ENCODE measurements at regions not wholly inside any gene's neighbourhood (a gene's known extent, or its start where the extent isn't known, plus 50 kb on each side); places are given as distances from the start of the nearest gene placed in this dataset.
A peak's percentile ranks its signal among the peaks of the same experiment; 100 is the strongest.

DNA sequence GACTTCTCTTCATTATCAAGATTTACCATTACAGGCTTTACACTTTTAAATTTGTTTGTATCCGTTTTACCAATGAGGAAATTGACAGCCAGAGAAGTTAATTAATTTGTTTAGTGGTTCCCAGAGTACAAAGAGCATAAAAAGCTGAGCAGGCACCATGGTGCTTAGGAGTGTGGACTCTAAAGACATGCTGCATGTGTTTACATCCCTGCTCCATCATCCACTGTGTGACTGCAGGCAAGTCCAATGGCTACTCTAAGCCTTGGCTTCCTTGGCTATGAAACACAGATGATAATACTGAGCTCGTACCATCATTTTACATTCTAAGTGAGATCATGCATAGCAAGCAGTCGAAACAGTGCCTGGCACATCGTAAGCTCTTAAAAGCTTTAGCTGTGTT is 108.0 kb upstream of the SLC35G4 start:
- WGBS (ENCODE audit: low lambda C conversion rate): 28% methylated on average over 4 of the region's 4 CpGs
- TF ChIP-seq EP300 (IDR thresholded peaks at IDR 0.05; ENCODE audit: borderline replicate concordance in 1 of 2, low read depth in 1 of 2, low read length in 1 of 2) (no peak), TCF12 (IDR thresholded peaks at IDR 0.05) (no peak), NRF1 (IDR thresholded peaks at IDR 0.05; ENCODE audit: low read depth, low read length) (no peak), MXI1 (IDR thresholded peaks at IDR 0.05; ENCODE audit: low read depth, low read length) (no peak), POLR2AphosphoS5 (IDR thresholded peaks at IDR 0.05; ENCODE audit: low read depth, low read length) (no peak), FOXM1 (IDR thresholded peaks at IDR 0.05; ENCODE audit: low read depth) (no peak), TAF1 (IDR thresholded peaks at IDR 0.05; ENCODE audit: borderline replicate concordance, low read depth, low read length) (no peak), NFIC (IDR thresholded peaks at IDR 0.05; ENCODE audit: borderline replicate concordance) (no peak)
- TF ChIP-seq, protein P1, sequence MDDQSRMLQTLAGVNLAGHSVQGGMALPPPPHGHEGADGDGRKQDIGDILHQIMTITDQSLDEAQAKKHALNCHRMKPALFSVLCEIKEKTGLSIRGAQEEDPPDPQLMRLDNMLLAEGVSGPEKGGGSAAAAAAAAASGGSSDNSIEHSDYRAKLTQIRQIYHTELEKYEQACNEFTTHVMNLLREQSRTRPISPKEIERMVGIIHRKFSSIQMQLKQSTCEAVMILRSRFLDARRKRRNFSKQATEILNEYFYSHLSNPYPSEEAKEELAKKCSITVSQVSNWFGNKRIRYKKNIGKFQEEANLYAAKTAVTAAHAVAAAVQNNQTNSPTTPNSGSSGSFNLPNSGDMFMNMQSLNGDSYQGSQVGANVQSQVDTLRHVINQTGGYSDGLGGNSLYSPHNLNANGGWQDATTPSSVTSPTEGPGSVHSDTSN (IDR thresholded peaks at IDR 0.05): no peak
- no peak for DNase-seq
- no peak overlapping the region for H3K4me2 ChIP-seq
- ChIA-PET POLR2A (no interaction called here), CTCF (interaction anchor here (1.4 kb wide), 1 partner anchor 18 kb away, joined by 4 read pairs; no protein-coding TSS in a partner anchor)
- no peaks in the 10 kb centered on the region for H3K9me3 ChIP-seq
- H3K79me2 ChIP-seq (ENCODE audit: insufficient read depth): no peaks in the 10 kb centered on the region
- no peaks in the 10 kb centered on the region for H4K20me1 ChIP-seq (ENCODE audit: insufficient read depth)
- H3K9ac ChIP-seq: no peak overlapping the region
- H3K27ac ChIP-seq (ENCODE audit: low read depth in 2 of 2, low read length in 1 of 2): no peak overlapping the region
- H3K4me3 ChIP-seq (ENCODE audit: low read depth in 2 of 2, low read length in 1 of 2): no peak overlapping the region
- H2AFZ ChIP-seq (ENCODE audit: low read depth): no peak overlapping the region
- no peaks in the 10 kb centered on the region; the same call in 1 of the 2 replicates for H3K27me3 ChIP-seq (ENCODE audit: insufficient read depth)
- H3K4me1 ChIP-seq (ENCODE audit: control insufficient read depth in 1 of 2, insufficient read depth in 2 of 2, low read depth in 1 of 2, low read length in 1 of 2): peaks cover 0 to 7% of the 10 kb centered on the region in 2 experiments; a peak in 1 of 4 replicates
- no peaks in the 10 kb centered on the region for H3K9me2 ChIP-seq
- no peaks in the 10 kb centered on the region for H3K36me3 ChIP-seq (replicated peaks in 1 of 2; ENCODE audit: control insufficient read depth in 1 of 2, insufficient read depth in 2 of 2, low read length in 1 of 2)
- peaks cover 5% of the 10 kb centered on the region for H3F3A ChIP-seq (replicated peaks; ENCODE audit: insufficient read depth)

DNA sequence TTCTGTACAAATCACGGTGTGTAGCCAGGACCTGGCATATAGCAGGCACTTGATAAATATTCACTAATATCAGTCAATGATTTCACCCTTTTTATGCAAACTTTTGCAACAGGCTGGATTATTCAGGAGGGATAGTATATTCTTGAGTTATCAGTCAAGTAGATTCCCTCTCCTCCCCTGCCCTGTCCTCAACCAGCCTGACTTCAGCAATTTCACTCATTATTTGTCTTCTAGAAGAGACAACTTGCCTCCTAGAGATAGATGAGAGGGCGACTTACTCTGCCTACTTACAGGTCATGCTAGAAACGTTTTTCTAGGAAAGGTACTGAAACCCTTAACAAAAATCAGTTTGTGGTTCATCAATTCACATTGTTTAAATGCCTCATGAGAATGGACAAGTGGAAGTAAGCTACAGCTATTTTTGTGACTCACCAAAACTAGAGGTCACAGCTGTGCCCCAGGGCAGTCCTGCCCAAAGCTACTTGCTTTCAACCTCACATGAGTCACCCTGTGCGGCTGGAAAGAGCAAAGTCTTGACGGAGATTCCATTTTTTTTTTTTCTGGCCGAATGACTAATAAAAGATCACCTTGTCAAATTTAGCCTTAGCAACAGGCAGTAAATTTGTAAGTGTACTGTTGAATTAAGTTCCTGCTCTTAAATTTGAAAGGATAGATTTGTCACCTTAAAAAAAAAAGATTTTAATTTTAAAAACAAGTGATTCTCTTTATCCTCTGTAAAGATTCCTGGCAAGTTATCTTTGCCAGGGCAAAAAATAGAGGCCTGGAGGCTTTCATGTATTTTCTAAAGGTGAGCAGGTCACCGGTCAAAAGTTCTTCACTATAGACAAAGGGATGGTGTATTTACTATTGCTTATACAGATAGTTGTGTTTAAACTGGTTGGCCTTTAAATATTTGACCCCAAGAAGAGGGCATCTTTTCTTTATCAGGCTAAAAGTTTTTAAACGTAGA is 109.0 kb upstream of the SLC35G4 start:
- Histone ChIP-seq H3K9ac (no peak overlapping the region), H3K79me2 (ENCODE audit: insufficient read depth) (no peaks in the 10 kb centered on the region), H3K9me3 (no peaks in the 10 kb centered on the region), H3K4me3 (ENCODE audit: low read depth in 2 of 2, low read length in 1 of 2) (no peak overlapping the region), H4K20me1 (ENCODE audit: insufficient read depth) (no peaks in the 10 kb centered on the region), H3K9me2 (no peaks in the 10 kb centered on the region), H3K27ac (ENCODE audit: low read depth in 2 of 2, low read length in 1 of 2) (peak overlapping the region in 1 of 2 experiments; percentile 0; a peak in 1 of 4 replicates), H2AFZ (ENCODE audit: low read depth) (no peak overlapping the region), H3K4me1 (ENCODE audit: control insufficient read depth in 1 of 2, insufficient read depth in 2 of 2, low read depth in 1 of 2, low read length in 1 of 2) (peaks cover 0 to 7% of the 10 kb centered on the region in 2 experiments; a peak in 1 of 4 replicates), H3K4me2 (0 out of 2 replicates have a peak overlapping the region, but pooled peaks have one; percentile 18), H3K27me3 (ENCODE audit: insufficient read depth) (no peaks in the 10 kb centered on the region; the same call in 1 of the 2 replicates), H3K36me3 (replicated peaks in 1 of 2; ENCODE audit: control insufficient read depth in 1 of 2, insufficient read depth in 2 of 2, low read length in 1 of 2) (no peaks in the 10 kb centered on the region), H3F3A (replicated peaks; ENCODE audit: insufficient read depth) (peaks cover 5% of the 10 kb centered on the region)
- DNase-seq: no peak
- 3% methylated on average over 8 of the region's 8 CpGs for WGBS (ENCODE audit: low lambda C conversion rate)
- ChIA-PET CTCF (interaction anchor here (0.6 to 1.4 kb wide), 5 partner anchors 17 to 655 kb away, joined by 3 to 4 read pairs (median 3); no protein-coding TSS in a partner anchor), POLR2A (no interaction called here)
- TF ChIP-seq, protein P2, sequence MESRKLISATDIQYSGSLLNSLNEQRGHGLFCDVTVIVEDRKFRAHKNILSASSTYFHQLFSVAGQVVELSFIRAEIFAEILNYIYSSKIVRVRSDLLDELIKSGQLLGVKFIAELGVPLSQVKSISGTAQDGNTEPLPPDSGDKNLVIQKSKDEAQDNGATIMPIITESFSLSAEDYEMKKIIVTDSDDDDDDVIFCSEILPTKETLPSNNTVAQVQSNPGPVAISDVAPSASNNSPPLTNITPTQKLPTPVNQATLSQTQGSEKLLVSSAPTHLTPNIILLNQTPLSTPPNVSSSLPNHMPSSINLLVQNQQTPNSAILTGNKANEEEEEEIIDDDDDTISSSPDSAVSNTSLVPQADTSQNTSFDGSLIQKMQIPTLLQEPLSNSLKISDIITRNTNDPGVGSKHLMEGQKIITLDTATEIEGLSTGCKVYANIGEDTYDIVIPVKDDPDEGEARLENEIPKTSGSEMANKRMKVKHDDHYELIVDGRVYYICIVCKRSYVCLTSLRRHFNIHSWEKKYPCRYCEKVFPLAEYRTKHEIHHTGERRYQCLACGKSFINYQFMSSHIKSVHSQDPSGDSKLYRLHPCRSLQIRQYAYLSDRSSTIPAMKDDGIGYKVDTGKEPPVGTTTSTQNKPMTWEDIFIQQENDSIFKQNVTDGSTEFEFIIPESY (IDR thresholded peaks at IDR 0.05; ENCODE audit: borderline replicate concordance, low read depth): no peak
- TF ChIP-seq NFIC (IDR thresholded peaks at IDR 0.05; ENCODE audit: borderline replicate concordance) (peak; percentile 46; the same call in 1 of the 2 replicates), RCOR1 (IDR thresholded peaks at IDR 0.05; ENCODE audit: low read length) (no peak), POLR2AphosphoS5 (IDR thresholded peaks at IDR 0.05; ENCODE audit: low read depth, low read length) (0 out of 2 replicates have a peak, but pooled peaks have one; percentile 16), TCF12 (IDR thresholded peaks at IDR 0.05) (peak; percentile 90), EZH2phosphoT487 (IDR thresholded peaks at IDR 0.05; ENCODE audit: borderline replicate concordance, low read depth) (no peak), FOXJ3 (CRISPR knock-in tag; IDR thresholded peaks at IDR 0.05) (no peak), FOXM1 (IDR thresholded peaks at IDR 0.05; ENCODE audit: low read depth) (0 out of 2 replicates have a peak, but pooled peaks have one; percentile 21), MEF2A (IDR thresholded peaks at IDR 0.05; ENCODE audit: borderline replicate concordance, low read depth) (0 out of 2 replicates have a peak, but pooled peaks have one; percentile 25), RXRA (IDR thresholded peaks at IDR 0.05; ENCODE audit: borderline replicate concordance, low read depth) (peak; percentile 84; the same call in 1 of the 2 replicates), CHD2 (IDR thresholded peaks at IDR 0.05; ENCODE audit: low read length, partially characterized antibody) (no peak), TAF1 (IDR thresholded peaks at IDR 0.05; ENCODE audit: borderline replicate concordance, low read depth, low read length) (no peak), RFX5 (IDR thresholded peaks at IDR 0.05; ENCODE audit: low read length) (no peak), MXI1 (IDR thresholded peaks at IDR 0.05; ENCODE audit: low read depth, low read length) (no peak)
- TF ChIP-seq, protein P3, sequence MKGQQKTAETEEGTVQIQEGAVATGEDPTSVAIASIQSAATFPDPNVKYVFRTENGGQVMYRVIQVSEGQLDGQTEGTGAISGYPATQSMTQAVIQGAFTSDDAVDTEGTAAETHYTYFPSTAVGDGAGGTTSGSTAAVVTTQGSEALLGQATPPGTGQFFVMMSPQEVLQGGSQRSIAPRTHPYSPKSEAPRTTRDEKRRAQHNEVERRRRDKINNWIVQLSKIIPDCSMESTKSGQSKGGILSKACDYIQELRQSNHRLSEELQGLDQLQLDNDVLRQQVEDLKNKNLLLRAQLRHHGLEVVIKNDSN (IDR thresholded peaks at IDR 0.05; ENCODE audit: borderline replicate concordance, low read depth): no peak
- TF ChIP-seq, protein P1 (IDR thresholded peaks at IDR 0.05): peak; percentile 77
- TF ChIP-seq, protein P4, sequence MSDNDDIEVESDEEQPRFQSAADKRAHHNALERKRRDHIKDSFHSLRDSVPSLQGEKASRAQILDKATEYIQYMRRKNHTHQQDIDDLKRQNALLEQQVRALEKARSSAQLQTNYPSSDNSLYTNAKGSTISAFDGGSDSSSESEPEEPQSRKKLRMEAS (IDR thresholded peaks at IDR 0.05; ENCODE audit: low read depth): 0 out of 2 replicates have a peak, but pooled peaks have one; percentile 32
